K562 (cell line): ENCODE measurements at regions not wholly inside any gene's neighbourhood (a gene's known extent, or its start where the extent isn't known, plus 50 kb on each side); places are given as distances from the start of the nearest gene placed in this dataset.

Experiments used
- ATAC-seq: fragments of 200-7000 bp; cut with Tn5 transposase; 3 replicates; pipeline ENCODE4 v1.9.1; 2020; ENCODE audit warnings: moderate library complexity
- BruUV-seq: library from RNA; stranded (reverse); fragments of 400-500 nt; replicated peaks from 2 replicates; lab custom pipeline; 2021; lab: Mats Ljungman, UMichigan
- CTCF ChIA-PET: fragments of 300-600 bp; formaldehyde crosslinking; extraction: SDS; loops from one replicate; lab custom pipeline; 2021; ENCODE audit warnings: low intra/inter-chr PET ratio; lab: Yijun Ruan, JAX
- POLR2A ChIA-PET: fragments of 300-600, 350-650 bp; sonication (Branson Sonifier 250); formaldehyde crosslinking; extraction: SDS; loops from one replicate; lab custom pipeline; 2021; ENCODE audit warnings: antibody characterized with exemption, inconsistent platforms; lab: Yijun Ruan, JAX
- DNase-seq, 4 experiments: peaks; one replicate each; pipeline versions ENCODE4 v3.0.0 to v3.0.0-alpha.2; 2011 to 2018; ENCODE audit warnings: low spot score in 3 of 4, mixed read lengths in 3 of 4; ENCODE audit errors: extremely low read depth in 1 of 4
- FAIRE-seq: peaks from 2 replicates; lab custom pipeline; 2011; peaks lifted over from hg19 to GRCh38; lab: Jason Lieb, UNC
- H2AFZ ChIP-seq: 2 replicates; pipeline ENCODE4 v1.6.0; 2011; ENCODE audit warnings: low read depth, low read length, control low read depth, inconsistent platforms
- H3K27ac ChIP-seq: fragments of 200-600 bp; 3 replicates; pipeline ENCODE4 v1.8.0; 2011; ENCODE audit warnings: low read depth, mild to moderate bottlenecking, control low read depth, inconsistent platforms, low read length, moderate library complexity, mixed read lengths; ENCODE audit errors: extremely low read depth
- H3K27me3 ChIP-seq, 2 experiments: fragments of 300-600 bp in 1 of 2; 2 replicates in 1 of 2; 3 replicates in 1 of 2; pipeline versions ENCODE4 v1.6.0 to v1.8.0; 2011; ENCODE audit warnings: inconsistent platforms in 2 of 2, low read length in 2 of 2, mild to moderate bottlenecking in 1 of 2, mixed read lengths in 1 of 2, moderate library complexity in 1 of 2; ENCODE audit not compliant: control insufficient read depth in 2 of 2, insufficient read depth in 2 of 2
- H3K36me3 ChIP-seq: fragments of 300-600 bp; 3 replicates; pipeline ENCODE4 v1.8.0; 2011; ENCODE audit warnings: mild to moderate bottlenecking, low read length, inconsistent platforms; ENCODE audit not compliant: control insufficient read depth, insufficient read depth
- H3K4me1 ChIP-seq, 2 experiments: fragments of 200-600 bp in 1 of 2; replicated peaks in 1 of 2; 2 replicates in 1 of 2; 3 replicates in 1 of 2; pipeline versions ENCODE4 v1.5.1 to v1.8.0; 2011; ENCODE audit warnings: inconsistent platforms in 2 of 2, low read length in 2 of 2, mild to moderate bottlenecking in 1 of 2, mixed read lengths in 1 of 2, moderate library complexity in 1 of 2; ENCODE audit not compliant: control insufficient read depth in 2 of 2, insufficient read depth in 2 of 2
- H3K4me2 ChIP-seq: 2 replicates; pipeline ENCODE4 v1.6.1; 2011; ENCODE audit warnings: low read length, control low read depth, inconsistent platforms, mixed read lengths; ENCODE audit not compliant: insufficient read depth
- H3K4me3 ChIP-seq: fragments of 200-600 bp; sonication (generic), shearing (Covaris generic); 2 replicates; pipeline ENCODE4 v1.5.1; 2016; ENCODE audit warnings: control low read depth, inconsistent platforms
- H3K79me2 ChIP-seq: fragments of 200-600 bp; 3 replicates; pipeline ENCODE4 v1.8.0; 2011; ENCODE audit warnings: low read length, inconsistent platforms; ENCODE audit not compliant: control insufficient read depth, insufficient read depth
- H3K9ac ChIP-seq, 2 experiments: 2 replicates each; pipeline versions ENCODE4 v1.6.0 to v1.6.1; 2011; ENCODE audit warnings: low read depth in 2 of 2, low read length in 2 of 2, control low read depth in 1 of 2, inconsistent platforms in 1 of 2, mild to moderate bottlenecking in 1 of 2, mixed read lengths in 1 of 2; ENCODE audit not compliant: insufficient read depth in 1 of 2
- H3K9me1 ChIP-seq: one replicate; pipeline ENCODE4 v1.6.0; 2011; ENCODE audit warnings: inconsistent platforms, mild to moderate bottlenecking, low read length, moderate library complexity; ENCODE audit not compliant: control insufficient read depth, insufficient read depth
- H3K9me3 ChIP-seq: replicated peaks from 2 replicates; pipeline ENCODE4 v1.5.1; 2011; ENCODE audit warnings: low read depth, low read length, inconsistent platforms; ENCODE audit not compliant: control insufficient read depth, insufficient read depth
- H4K20me1 ChIP-seq: replicated peaks from 2 replicates; pipeline ENCODE4 v1.6.1; 2011; ENCODE audit warnings: low read length, inconsistent platforms, mixed read lengths; ENCODE audit not compliant: control insufficient read depth, insufficient read depth
- AFF4 ChIP-seq: sonication (generic); formaldehyde crosslinking; IDR thresholded peaks from 2 replicates; pipeline ENCODE4 v1.8.0; 2023; ENCODE audit warnings: mild to moderate bottlenecking, missing genetic modification reagents
- ATF1 ChIP-seq, 2 experiments: fragments of 450-650 bp in 1 of 2; IDR thresholded peaks; 2 replicates each; pipeline ENCODE4 v1.6.1; 2016; ENCODE audit warnings: missing compliant biosample characterization in 1 of 2, missing genetic modification characterization in 1 of 2
- HDAC2 ChIP-seq: fragments of 450-650 bp; IDR thresholded peaks from 2 replicates; pipeline ENCODE4 v1.6.1; 2016; ENCODE audit warnings: mild to moderate bottlenecking
- MCM3 ChIP-seq: fragments of 450-650 bp; IDR thresholded peaks from 2 replicates; pipeline ENCODE4 v1.6.1; 2016
- NKRF ChIP-seq: fragments of 450-650 bp; IDR thresholded peaks from 2 replicates; pipeline ENCODE4 v1.6.1; 2016; ENCODE audit warnings: borderline replicate concordance
- RFX1 ChIP-seq: fragments of 450-650 bp; IDR thresholded peaks from 2 replicates; pipeline ENCODE4 v1.6.1; 2016; ENCODE audit warnings: mild to moderate bottlenecking, moderate library complexity
- SMAD3 ChIP-seq: fragments of 450-650 bp; formaldehyde crosslinking; conservative IDR thresholded peaks from 2 replicates; pipeline ENCODE4 v1.4.0; 2020; ENCODE audit warnings: mild to moderate bottlenecking
- SP1 ChIP-seq: sonication (generic); formaldehyde crosslinking; IDR thresholded peaks from 2 replicates; pipeline ENCODE4 v1.8.1; 2022; ENCODE audit warnings: mild to moderate bottlenecking, missing genetic modification reagents
- ZBTB11 ChIP-seq, 3 experiments: fragments of 200-800 bp in 1 of 3; fragments of 250-450 bp in 1 of 3; fragments of 450-650 bp in 1 of 3; sonication (Bioruptor Pico) in 1 of 3; sonication (Bioruptor generic) in 1 of 3; formaldehyde crosslinking in 1 of 3; IDR thresholded peaks; 2 replicates each; pipeline versions ENCODE4 v1.6.1 to v1.8.0; 2016 to 2022; ENCODE audit warnings: mild to moderate bottlenecking in 2 of 3, missing genetic modification characterization in 2 of 3, missing compliant biosample characterization in 1 of 3, moderate library complexity in 1 of 3
- ZNF740 ChIP-seq, 3 experiments: fragments of 200-800 bp in 1 of 3; sonication (Bioruptor generic) in 1 of 3; sonication (generic) in 1 of 3; formaldehyde crosslinking in 1 of 3; IDR thresholded peaks; 2 replicates each; pipeline versions ENCODE4 v1.6.1 to v1.8.0; 2016 to 2022; ENCODE audit warnings: mild to moderate bottlenecking in 2 of 3, missing compliant biosample characterization in 2 of 3, missing genetic modification characterization in 2 of 3, missing genetic modification reagents in 1 of 3
- in situ Hi-C: fragments of 300-500 bp; cut with MboI; formaldehyde crosslinking; loops from 4 replicates; pipeline ENCODE4 v1.15.0; 2018; ENCODE audit warnings: inconsistent platforms, mixed read lengths
- intact Hi-C: fragments of 100-400 bp; cut with micrococcal nuclease; formaldehyde crosslinking; loops from 2 replicates; pipeline ENCODE4 v1.14.2; 2022

- CTCF ChIA-PET, result interaction anchor here (0.6 kb wide), 1 partner anchor 1963 kb away, joined by 3 read pairs; no protein-coding TSS in a partner anchor
- H3K9ac ChIP-seq, result no peak overlapping the region
Observed at GRCh38 chr3:174462916-174463315, 396.2 kb upstream of the NAALADL2 start.

More at GRCh38 chr3:174462916-174463315, 396.2 kb upstream of the NAALADL2 start:
- Histone ChIP-seq H3K4me2 (no peak overlapping the region), H2AFZ (no peak overlapping the region), H3K36me3 (no peaks in the 10 kb centered on the region), H3K4me1 (no peaks in the 10 kb centered on the region), H3K9me1 (no peaks in the 10 kb centered on the region), H3K27ac (no peak overlapping the region), H3K9me3 (no peaks in the 10 kb centered on the region), H3K27me3 (no peaks in the 10 kb centered on the region), H3K4me3 (no peak overlapping the region), H3K79me2 (no peaks in the 10 kb centered on the region), H4K20me1 (no peaks in the 10 kb centered on the region)
- POLR2A ChIA-PET, result no interaction called here
- intact Hi-C loops (no loop called here), in situ Hi-C loops (no loop called here)
- no peak for ATAC-seq
- no peak for FAIRE-seq
- TF ChIP-seq NKRF (no peak), AFF4 (CRISPR knock-in tag) (no peak), ZBTB11 (CRISPR knock-in tag; IDR thresholded peaks at IDR 0.05) (no peak), MCM3 (no peak), SMAD3 (no peak), ATF1 (CRISPR knock-in tag; IDR thresholded peaks at IDR 0.05) (no peak), ATF1 (tag; IDR thresholded peaks at IDR 0.05) (no peak), RFX1 (no peak), ZNF740 (CRISPR knock-in tag; IDR thresholded peaks at IDR 0.05) (no peak), ZNF740 (tag; IDR thresholded peaks at IDR 0.05) (no peak), SP1 (CRISPR knock-in tag) (no peak), HDAC2 (no peak)
- no peak for DNase-seq
- BruUV-seq, result no TSS peak
